ENCODE measurements at regions not wholly inside any gene's neighbourhood (a gene's known extent, or its start where the extent isn't known, plus 50 kb on each side); places are given as distances from the start of the nearest gene placed in this dataset.

GRCh38 chrX:4179031-4179430 lies 465.6 kb upstream of the PRKX start:
- TF ChIP-seq YY1 (IDR thresholded peaks at IDR 0.05; ENCODE audit: insufficient read depth, insufficient read length) (no peak), SUZ12 (IDR thresholded peaks at IDR 0.05; ENCODE audit: extremely low read depth, insufficient read depth, insufficient read length) (no peak), ZNF274 (IDR thresholded peaks at IDR 0.05; ENCODE audit: low read depth, low read length) (no peak)
- DNase-seq (ENCODE audit: low read depth, low spot score) = no peak
- Histone ChIP-seq H3K36me3 (ENCODE audit: insufficient read depth, insufficient read length, low read length) (no peaks in the 10 kb centered on the region), H3K27me3 (ENCODE audit: insufficient read depth, insufficient read length) (no peaks in the 10 kb centered on the region), H3K4me1 (ENCODE audit: insufficient read depth, insufficient read length) (no peaks in the 10 kb centered on the region), H3K9ac (ENCODE audit: insufficient read length, low read depth) (no peak overlapping the region), H3K4me3 (ENCODE audit: insufficient read length, low read depth) (no peak overlapping the region), H3K9me3 (ENCODE audit: insufficient read depth, low read length) (no peaks in the 10 kb centered on the region)

GRCh38 chrX:4175221-4175620 lies 461.8 kb upstream of the PRKX start:
- TF ChIP-seq YY1 (IDR thresholded peaks at IDR 0.05; ENCODE audit: insufficient read depth, insufficient read length) (no peak), SUZ12 (IDR thresholded peaks at IDR 0.05; ENCODE audit: extremely low read depth, insufficient read depth, insufficient read length) (no peak), ZNF274 (IDR thresholded peaks at IDR 0.05; ENCODE audit: low read depth, low read length) (no peak)
- Histone ChIP-seq H3K4me1 (ENCODE audit: insufficient read depth, insufficient read length) (no peaks in the 10 kb centered on the region), H3K36me3 (ENCODE audit: insufficient read depth, insufficient read length, low read length) (no peaks in the 10 kb centered on the region), H3K27me3 (ENCODE audit: insufficient read depth, insufficient read length) (no peaks in the 10 kb centered on the region), H3K9ac (ENCODE audit: insufficient read length, low read depth) (no peak overlapping the region), H3K4me3 (ENCODE audit: insufficient read length, low read depth) (no peak overlapping the region), H3K9me3 (ENCODE audit: insufficient read depth, low read length) (no peaks in the 10 kb centered on the region)
- no peak for DNase-seq (ENCODE audit: low read depth, low spot score)

GRCh38 chrX:4173743-4174142 lies 460.3 kb upstream of the PRKX start:
- H3K36me3 ChIP-seq (ENCODE audit: insufficient read depth, insufficient read length, low read length) = no peaks in the 10 kb centered on the region
- TF ChIP-seq SUZ12 (IDR thresholded peaks at IDR 0.05; ENCODE audit: extremely low read depth, insufficient read depth, insufficient read length) (no peak), ZNF274 (IDR thresholded peaks at IDR 0.05; ENCODE audit: low read depth, low read length) (no peak), YY1 (IDR thresholded peaks at IDR 0.05; ENCODE audit: insufficient read depth, insufficient read length) (no peak)
- H3K27me3 ChIP-seq (ENCODE audit: insufficient read depth, insufficient read length) = no peaks in the 10 kb centered on the region
- no peaks in the 10 kb centered on the region for H3K4me1 ChIP-seq (ENCODE audit: insufficient read depth, insufficient read length)
- no peaks in the 10 kb centered on the region for H3K9me3 ChIP-seq (ENCODE audit: insufficient read depth, low read length)
- DNase-seq (ENCODE audit: low read depth, low spot score) = no peak
- H3K9ac ChIP-seq (ENCODE audit: insufficient read length, low read depth) = no peak overlapping the region
- H3K4me3 ChIP-seq (ENCODE audit: insufficient read length, low read depth) = no peak overlapping the region

GRCh38 chrX:4151798-4152197 lies 438.3 kb upstream of the PRKX start:
- Histone ChIP-seq H3K9me3 (ENCODE audit: insufficient read depth, low read length) (no peaks in the 10 kb centered on the region), H3K4me3 (ENCODE audit: insufficient read length, low read depth) (no peak overlapping the region), H3K4me1 (ENCODE audit: insufficient read depth, insufficient read length) (no peaks in the 10 kb centered on the region), H3K27me3 (ENCODE audit: insufficient read depth, insufficient read length) (no peaks in the 10 kb centered on the region), H3K9ac (ENCODE audit: insufficient read length, low read depth) (no peak overlapping the region), H3K36me3 (ENCODE audit: insufficient read depth, insufficient read length, low read length) (no peaks in the 10 kb centered on the region)
- TF ChIP-seq SUZ12 (IDR thresholded peaks at IDR 0.05; ENCODE audit: extremely low read depth, insufficient read depth, insufficient read length) (no peak), YY1 (IDR thresholded peaks at IDR 0.05; ENCODE audit: insufficient read depth, insufficient read length) (no peak), ZNF274 (IDR thresholded peaks at IDR 0.05; ENCODE audit: low read depth, low read length) (no peak)
- DNase-seq (ENCODE audit: low read depth, low spot score) = no peak

GRCh38 chrX:4150259-4150658 lies 436.8 kb upstream of the PRKX start:
- H3K4me3 ChIP-seq (ENCODE audit: insufficient read length, low read depth) = no peak overlapping the region
- no peak for DNase-seq (ENCODE audit: low read depth, low spot score)
- no peaks in the 10 kb centered on the region for H3K36me3 ChIP-seq (ENCODE audit: insufficient read depth, insufficient read length, low read length)
- TF ChIP-seq SUZ12 (IDR thresholded peaks at IDR 0.05; ENCODE audit: extremely low read depth, insufficient read depth, insufficient read length) (no peak), ZNF274 (IDR thresholded peaks at IDR 0.05; ENCODE audit: low read depth, low read length) (no peak), YY1 (IDR thresholded peaks at IDR 0.05; ENCODE audit: insufficient read depth, insufficient read length) (no peak)
- H3K4me1 ChIP-seq (ENCODE audit: insufficient read depth, insufficient read length) = no peaks in the 10 kb centered on the region
- H3K27me3 ChIP-seq (ENCODE audit: insufficient read depth, insufficient read length) = no peaks in the 10 kb centered on the region
- no peaks in the 10 kb centered on the region for H3K9me3 ChIP-seq (ENCODE audit: insufficient read depth, low read length)
- H3K9ac ChIP-seq (ENCODE audit: insufficient read length, low read depth) = no peak overlapping the region

- TF ChIP-seq SUZ12 (IDR thresholded peaks at IDR 0.05; ENCODE audit: extremely low read depth, insufficient read depth, insufficient read length) = no peak
- TF ChIP-seq ZNF274 (IDR thresholded peaks at IDR 0.05; ENCODE audit: low read depth, low read length) = no peak
- no peak for TF ChIP-seq YY1 (IDR thresholded peaks at IDR 0.05; ENCODE audit: insufficient read depth, insufficient read length)
- no peaks in the 10 kb centered on the region for H3K4me1 ChIP-seq (ENCODE audit: insufficient read depth, insufficient read length)
- no peaks in the 10 kb centered on the region for H3K36me3 ChIP-seq (ENCODE audit: insufficient read depth, insufficient read length, low read length)
- H3K9ac ChIP-seq (ENCODE audit: insufficient read length, low read depth) = no peak overlapping the region
- no peak overlapping the region for H3K4me3 ChIP-seq (ENCODE audit: insufficient read length, low read depth)
- DNase-seq (ENCODE audit: low read depth, low spot score) = no peak
- no peaks in the 10 kb centered on the region for H3K9me3 ChIP-seq (ENCODE audit: insufficient read depth, low read length)
- H3K27me3 ChIP-seq (ENCODE audit: insufficient read depth, insufficient read length) = no peaks in the 10 kb centered on the region
Measured at GRCh38 chrX:4129626-4130025, 416.2 kb upstream of the PRKX start.

- Histone ChIP-seq H3K9me3 (ENCODE audit: insufficient read depth, low read length) (no peaks in the 10 kb centered on the region), H3K4me3 (ENCODE audit: insufficient read length, low read depth) (no peak overlapping the region), H3K36me3 (ENCODE audit: insufficient read depth, insufficient read length, low read length) (no peaks in the 10 kb centered on the region), H3K9ac (ENCODE audit: insufficient read length, low read depth) (no peak overlapping the region), H3K27me3 (ENCODE audit: insufficient read depth, insufficient read length) (no peaks in the 10 kb centered on the region), H3K4me1 (ENCODE audit: insufficient read depth, insufficient read length) (no peaks in the 10 kb centered on the region)
- DNase-seq (ENCODE audit: low read depth, low spot score) = no peak
- TF ChIP-seq SUZ12 (IDR thresholded peaks at IDR 0.05; ENCODE audit: extremely low read depth, insufficient read depth, insufficient read length) = no peak
- TF ChIP-seq YY1 (IDR thresholded peaks at IDR 0.05; ENCODE audit: insufficient read depth, insufficient read length) = no peak
- TF ChIP-seq ZNF274 (IDR thresholded peaks at IDR 0.05; ENCODE audit: low read depth, low read length) = no peak
Measured at GRCh38 chrX:4118666-4119530, 405.4 kb upstream of the PRKX start.

All from NT2/D1 (cell line).